ENCODE measurements at regions not wholly inside any gene's neighbourhood (a gene's known extent, or its start where the extent isn't known, plus 50 kb on each side); places are given as distances from the start of the nearest gene placed in this dataset.
"Not testable (repeated sequence)": the region's sequence is repeated elsewhere in the genome, so short reads cannot be mapped to it uniquely, and the experiment has no call there.

DNA sequence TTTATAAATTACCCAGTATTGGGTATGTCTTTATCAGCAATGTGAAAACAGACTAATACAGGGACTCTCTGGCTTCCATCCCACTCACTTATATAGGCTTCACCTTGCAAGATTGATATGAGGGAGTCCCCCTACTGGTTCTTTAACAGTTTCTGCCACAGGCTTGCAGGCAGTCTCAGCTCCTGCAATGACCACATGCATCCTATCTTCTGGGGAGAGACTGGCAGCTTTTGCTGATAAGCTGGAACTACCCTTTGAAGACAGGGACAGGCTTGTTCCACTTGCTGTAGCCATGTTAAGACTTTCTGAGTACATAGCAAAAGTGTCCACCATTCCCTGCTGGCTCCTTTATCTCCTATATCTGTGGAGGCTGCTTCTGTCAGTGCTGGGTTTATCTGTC is 531.7 kb upstream of the FLRT2 start:
- Histone ChIP-seq H3K27me3 (ENCODE audit: control insufficient read depth in 1 of 2, insufficient read depth in 2 of 2, low read length in 2 of 2) (no peaks in the 10 kb centered on the region), H3K27ac (ENCODE audit: low read length) (no peak overlapping the region), H3K4me1 (ENCODE audit: control insufficient read depth, insufficient read depth, low read length) (no peaks in the 10 kb centered on the region), H3K4me3 (ENCODE audit: low read length in 2 of 2) (no peak overlapping the region), H3K9me3 (ENCODE audit: control insufficient read depth in 2 of 2, low read length in 2 of 2) (no peaks in the 10 kb centered on the region), H3K9ac (ENCODE audit: low read length in 2 of 2) (no peak overlapping the region), H3K36me3 (ENCODE audit: control insufficient read depth in 2 of 2, insufficient read depth in 2 of 2, low read length in 2 of 2) (no peaks in the 10 kb centered on the region)

DNA sequence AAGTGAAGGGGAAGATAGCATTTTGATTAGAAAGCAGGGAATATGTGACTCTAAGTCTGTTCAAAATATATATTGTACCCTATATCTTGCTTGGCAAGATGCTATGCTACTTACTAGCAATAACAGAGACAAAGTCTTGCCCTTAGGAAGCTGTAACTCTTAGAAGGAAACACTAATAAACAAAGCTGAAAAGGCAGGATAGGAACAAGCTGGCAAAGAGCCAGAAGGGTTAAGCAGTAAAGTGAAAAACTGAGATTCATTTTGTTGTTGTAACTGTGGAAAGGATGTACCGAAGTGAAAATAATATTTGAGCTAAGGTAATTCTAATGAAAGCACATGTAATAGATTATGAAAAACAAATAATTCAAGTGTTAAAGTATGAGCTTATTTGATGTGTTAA is 527.1 kb upstream of the FLRT2 start:
- Histone ChIP-seq H3K27me3 (ENCODE audit: control insufficient read depth in 1 of 2, insufficient read depth in 2 of 2, low read length in 2 of 2) (no peaks in the 10 kb centered on the region), H3K27ac (ENCODE audit: low read length) (no peak overlapping the region), H3K4me3 (ENCODE audit: low read length in 2 of 2) (no peak overlapping the region), H3K9ac (ENCODE audit: low read length in 2 of 2) (no peak overlapping the region), H3K4me1 (ENCODE audit: control insufficient read depth, insufficient read depth, low read length) (no peaks in the 10 kb centered on the region), H3K9me3 (ENCODE audit: control insufficient read depth in 2 of 2, low read length in 2 of 2) (no peaks in the 10 kb centered on the region), H3K36me3 (ENCODE audit: control insufficient read depth in 2 of 2, insufficient read depth in 2 of 2, low read length in 2 of 2) (no peaks in the 10 kb centered on the region)

DNA sequence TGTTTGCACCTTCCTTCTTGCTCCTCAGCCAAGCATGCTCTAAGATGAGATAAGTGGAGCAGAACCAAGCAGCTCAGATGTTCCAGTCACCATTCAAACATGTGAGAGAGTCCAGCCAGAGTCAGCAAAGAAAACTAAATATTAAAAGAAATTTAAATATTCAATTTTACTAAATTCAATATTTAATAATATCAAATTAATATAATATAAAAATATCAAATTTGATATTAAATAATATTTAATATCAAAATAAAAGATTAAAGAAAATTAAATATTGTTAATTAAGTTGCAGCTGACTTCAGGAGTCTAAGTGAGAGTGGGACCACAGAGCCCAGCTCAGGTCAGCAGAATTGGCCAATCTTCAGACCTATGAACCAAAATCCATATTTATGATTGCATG is 526.1 kb upstream of the FLRT2 start:
- Histone ChIP-seq H3K36me3 (ENCODE audit: control insufficient read depth in 2 of 2, insufficient read depth in 2 of 2, low read length in 2 of 2) (no peaks in the 10 kb centered on the region), H3K9me3 (ENCODE audit: control insufficient read depth in 2 of 2, low read length in 2 of 2) (no peaks in the 10 kb centered on the region), H3K4me3 (ENCODE audit: low read length in 2 of 2) (no peak overlapping the region), H3K9ac (ENCODE audit: low read length in 2 of 2) (no peak overlapping the region), H3K27me3 (ENCODE audit: control insufficient read depth in 1 of 2, insufficient read depth in 2 of 2, low read length in 2 of 2) (no peaks in the 10 kb centered on the region), H3K27ac (ENCODE audit: low read length) (no peak overlapping the region), H3K4me1 (ENCODE audit: control insufficient read depth, insufficient read depth, low read length) (no peaks in the 10 kb centered on the region)

DNA sequence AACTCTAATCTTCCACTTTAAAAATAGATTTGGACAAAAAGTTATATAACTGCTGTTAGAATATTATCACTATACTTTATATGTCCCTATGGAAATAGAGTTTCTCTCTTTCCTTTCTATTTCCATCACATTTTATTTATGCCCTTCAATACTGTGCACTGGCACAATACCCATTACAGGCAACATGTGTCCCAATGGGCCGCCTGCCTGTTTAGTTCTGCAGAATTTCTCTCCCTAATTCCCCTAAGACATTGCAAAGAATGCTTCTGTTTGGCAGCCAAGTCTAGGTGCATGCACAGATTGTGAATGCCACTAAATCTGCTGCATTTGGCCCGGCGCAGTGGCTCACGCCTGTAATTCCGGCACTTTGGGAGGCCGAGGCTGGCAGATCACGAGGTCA is 520.4 kb upstream of the FLRT2 start:
- Histone ChIP-seq H3K9ac (ENCODE audit: low read length in 2 of 2) (no peak overlapping the region), H3K27me3 (ENCODE audit: control insufficient read depth in 1 of 2, insufficient read depth in 2 of 2, low read length in 2 of 2) (no peaks in the 10 kb centered on the region), H3K27ac (ENCODE audit: low read length) (no peak overlapping the region), H3K4me3 (ENCODE audit: low read length in 2 of 2) (no peak overlapping the region), H3K9me3 (ENCODE audit: control insufficient read depth in 2 of 2, low read length in 2 of 2) (no peaks in the 10 kb centered on the region), H3K4me1 (ENCODE audit: control insufficient read depth, insufficient read depth, low read length) (no peaks in the 10 kb centered on the region), H3K36me3 (ENCODE audit: control insufficient read depth in 2 of 2, insufficient read depth in 2 of 2, low read length in 2 of 2) (no peaks in the 10 kb centered on the region)

DNA sequence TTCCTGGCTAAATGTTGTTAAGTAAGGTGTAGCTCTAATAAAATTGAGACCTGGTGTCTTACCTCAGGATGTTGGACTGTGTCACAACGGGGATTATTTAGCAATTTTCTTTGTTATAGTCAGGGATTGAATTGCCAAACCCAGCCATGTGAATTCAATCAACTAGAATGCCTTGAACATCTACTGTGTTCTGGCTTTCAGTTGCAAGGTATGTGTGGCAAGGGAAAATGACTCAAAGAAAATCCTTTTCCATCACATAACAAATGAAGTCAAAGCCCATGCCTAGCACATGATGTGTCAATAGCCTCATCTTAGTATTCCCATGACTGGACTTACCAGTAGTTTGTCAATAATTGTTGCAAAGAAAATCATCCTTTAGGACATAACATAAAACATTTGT is 519.8 kb upstream of the FLRT2 start:
- Histone ChIP-seq H3K27ac (ENCODE audit: low read length) (no peak overlapping the region), H3K27me3 (ENCODE audit: control insufficient read depth in 1 of 2, insufficient read depth in 2 of 2, low read length in 2 of 2) (no peaks in the 10 kb centered on the region), H3K9ac (ENCODE audit: low read length in 2 of 2) (no peak overlapping the region), H3K36me3 (ENCODE audit: control insufficient read depth in 2 of 2, insufficient read depth in 2 of 2, low read length in 2 of 2) (no peaks in the 10 kb centered on the region), H3K4me1 (ENCODE audit: control insufficient read depth, insufficient read depth, low read length) (no peaks in the 10 kb centered on the region), H3K9me3 (ENCODE audit: control insufficient read depth in 2 of 2, low read length in 2 of 2) (no peaks in the 10 kb centered on the region), H3K4me3 (ENCODE audit: low read length in 2 of 2) (no peak overlapping the region)

DNA sequence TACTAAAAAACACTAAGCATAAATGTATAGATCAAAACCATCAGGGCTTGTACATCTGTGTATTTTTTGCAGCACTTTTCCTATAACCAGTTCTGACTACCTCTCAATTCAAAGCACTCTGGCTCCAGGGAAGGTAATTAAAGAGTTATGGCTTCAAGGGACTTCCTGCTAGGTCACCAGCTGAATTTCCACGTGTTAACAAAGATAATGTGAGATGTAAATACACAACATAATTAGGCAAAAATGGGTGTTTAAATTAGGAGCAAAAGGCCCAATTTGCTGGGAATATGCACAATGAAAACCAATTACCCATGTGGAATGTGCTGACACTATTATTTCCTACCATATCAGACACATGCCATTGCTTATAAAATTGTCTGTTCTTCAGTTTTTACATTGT is 513.4 kb upstream of the FLRT2 start:
- no peaks in the 10 kb centered on the region for H3K9me3 ChIP-seq (ENCODE audit: control insufficient read depth in 2 of 2, low read length in 2 of 2)
- no peaks in the 10 kb centered on the region for H3K27me3 ChIP-seq (ENCODE audit: control insufficient read depth in 1 of 2, insufficient read depth in 2 of 2, low read length in 2 of 2)
- no peaks in the 10 kb centered on the region for H3K4me1 ChIP-seq (ENCODE audit: control insufficient read depth, insufficient read depth, low read length)
- H3K36me3 ChIP-seq (ENCODE audit: control insufficient read depth in 2 of 2, insufficient read depth in 2 of 2, low read length in 2 of 2): no peaks in the 10 kb centered on the region
- H3K9ac ChIP-seq (ENCODE audit: low read length in 2 of 2): no peak overlapping the region
- no peak overlapping the region for H3K27ac ChIP-seq (ENCODE audit: low read length)
- no peak overlapping the region for H3K4me3 ChIP-seq (ENCODE audit: low read length in 2 of 2)

DNA sequence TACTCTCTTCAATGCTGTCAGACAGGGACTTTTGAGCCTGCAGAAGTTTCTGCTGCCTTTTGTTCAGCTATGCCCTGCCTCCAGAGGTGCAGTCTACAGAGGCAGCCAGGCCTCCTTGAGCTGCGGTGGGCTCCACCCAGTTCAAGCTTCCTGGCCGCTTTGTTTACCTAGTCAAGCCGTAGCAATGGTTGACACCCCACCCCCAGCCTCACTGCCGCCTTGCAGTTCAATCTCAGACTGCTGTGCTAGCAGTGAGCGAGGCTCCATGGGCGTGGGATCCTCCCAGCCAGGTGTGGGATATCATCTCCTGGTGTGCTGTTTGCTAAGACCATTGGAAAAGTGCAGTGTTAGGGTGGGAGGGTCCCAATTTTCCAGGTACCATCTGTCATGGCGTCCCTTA is 506.1 kb upstream of the FLRT2 start:
- H3K4me3 ChIP-seq (ENCODE audit: low read length in 2 of 2); H3K27me3 ChIP-seq (ENCODE audit: control insufficient read depth in 1 of 2, insufficient read depth in 2 of 2, low read length in 2 of 2); H3K9ac ChIP-seq (ENCODE audit: low read length in 2 of 2); H3K36me3 ChIP-seq (ENCODE audit: control insufficient read depth in 2 of 2, insufficient read depth in 2 of 2, low read length in 2 of 2); H3K4me1 ChIP-seq (ENCODE audit: control insufficient read depth, insufficient read depth, low read length); H3K27ac ChIP-seq (ENCODE audit: low read length); H3K9me3 ChIP-seq (ENCODE audit: control insufficient read depth in 2 of 2, low read length in 2 of 2): not testable (repeated sequence)

DNA sequence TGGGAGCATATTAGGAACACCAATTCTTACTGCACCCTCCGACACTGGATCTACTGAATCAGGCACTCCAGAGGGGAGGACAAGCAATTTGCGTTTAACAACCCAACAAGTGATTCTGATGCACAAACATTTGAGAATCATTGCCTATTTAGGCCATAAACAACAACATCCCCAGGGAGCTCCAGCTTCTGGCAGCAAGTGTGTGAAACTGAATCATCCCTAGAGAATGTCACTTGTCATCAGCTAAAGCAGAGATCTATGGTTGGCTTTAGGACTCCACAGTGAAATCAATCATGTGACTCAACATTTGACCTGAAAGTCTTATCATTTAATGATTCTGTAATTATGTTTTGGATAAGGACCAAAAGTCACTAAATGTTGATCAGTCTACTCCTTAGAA is 505.0 kb upstream of the FLRT2 start:
- no peaks in the 10 kb centered on the region for H3K9me3 ChIP-seq (ENCODE audit: control insufficient read depth in 2 of 2, low read length in 2 of 2)
- no peaks in the 10 kb centered on the region for H3K27me3 ChIP-seq (ENCODE audit: control insufficient read depth in 1 of 2, insufficient read depth in 2 of 2, low read length in 2 of 2)
- no peak overlapping the region for H3K4me3 ChIP-seq (ENCODE audit: low read length in 2 of 2)
- H3K4me1 ChIP-seq (ENCODE audit: control insufficient read depth, insufficient read depth, low read length): no peaks in the 10 kb centered on the region
- no peak overlapping the region for H3K9ac ChIP-seq (ENCODE audit: low read length in 2 of 2)
- no peak overlapping the region for H3K27ac ChIP-seq (ENCODE audit: low read length)
- H3K36me3 ChIP-seq (ENCODE audit: control insufficient read depth in 2 of 2, insufficient read depth in 2 of 2, low read length in 2 of 2): no peaks in the 10 kb centered on the region

DNA sequence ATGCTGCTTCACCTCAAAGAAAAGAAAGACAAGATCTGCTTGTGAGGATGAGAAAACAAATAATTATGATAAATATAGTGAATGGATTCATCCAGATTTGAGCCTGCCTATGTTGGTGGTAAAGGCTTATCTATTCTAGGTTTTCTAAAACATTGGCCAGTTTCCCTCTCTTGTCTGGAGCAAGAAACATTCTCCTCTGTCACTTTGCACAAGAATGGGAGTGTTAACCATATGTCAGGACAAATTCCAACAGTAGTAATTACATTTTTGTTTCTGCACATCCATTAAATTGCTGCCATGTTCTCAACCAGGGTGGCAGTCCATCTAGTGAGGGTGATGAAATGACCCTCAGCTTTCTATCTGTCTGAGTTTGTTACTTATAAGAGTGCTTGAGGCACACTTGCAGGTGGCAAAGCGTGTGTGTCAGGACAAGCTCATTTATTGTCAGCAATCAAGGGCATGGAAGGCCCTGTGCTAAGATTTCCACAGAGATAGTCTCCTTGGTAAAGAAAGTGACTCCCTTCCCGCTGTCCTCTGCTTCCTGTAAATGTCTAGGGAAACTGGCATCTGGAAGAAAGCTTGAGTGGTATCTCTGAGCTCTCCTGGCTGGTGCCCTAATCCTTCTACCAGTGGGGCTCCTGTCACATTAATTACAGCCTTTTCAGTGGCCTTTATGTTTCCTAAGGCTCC is 502.1 kb upstream of the FLRT2 start:
- no peaks in the 10 kb centered on the region for H3K9me3 ChIP-seq (ENCODE audit: control insufficient read depth in 2 of 2, low read length in 2 of 2)
- H3K27ac ChIP-seq (ENCODE audit: low read length): no peak overlapping the region
- H3K9ac ChIP-seq (ENCODE audit: low read length in 2 of 2): no peak overlapping the region
- no peaks in the 10 kb centered on the region for H3K36me3 ChIP-seq (ENCODE audit: control insufficient read depth in 2 of 2, insufficient read depth in 2 of 2, low read length in 2 of 2)
- no peaks in the 10 kb centered on the region for H3K4me1 ChIP-seq (ENCODE audit: control insufficient read depth, insufficient read depth, low read length)
- H3K27me3 ChIP-seq (ENCODE audit: control insufficient read depth in 1 of 2, insufficient read depth in 2 of 2, low read length in 2 of 2): no peaks in the 10 kb centered on the region
- no peak overlapping the region for H3K4me3 ChIP-seq (ENCODE audit: low read length in 2 of 2)

DNA sequence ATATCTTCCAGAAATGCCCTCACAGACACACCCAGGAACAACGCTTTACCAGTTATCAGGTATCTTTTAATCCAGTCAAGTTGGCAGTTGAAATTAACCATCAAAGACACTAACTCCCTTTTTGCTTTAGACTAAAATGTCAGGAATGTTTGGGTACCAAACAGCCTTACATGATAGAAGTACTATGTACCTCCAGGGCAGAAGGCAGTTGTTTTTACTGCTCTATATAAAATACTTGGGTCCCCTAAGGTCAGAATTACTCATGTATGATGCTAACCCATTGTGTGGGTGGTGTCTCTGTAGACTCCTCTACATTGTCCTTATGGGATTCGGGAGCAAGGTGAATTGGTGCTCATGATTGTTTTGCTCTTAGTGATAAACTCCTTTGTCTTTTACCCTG is 492.5 kb upstream of the FLRT2 start:
- no peaks in the 10 kb centered on the region for H3K27me3 ChIP-seq (ENCODE audit: control insufficient read depth in 1 of 2, insufficient read depth in 2 of 2, low read length in 2 of 2)
- no peaks in the 10 kb centered on the region for H3K36me3 ChIP-seq (ENCODE audit: control insufficient read depth in 2 of 2, insufficient read depth in 2 of 2, low read length in 2 of 2)

DNA sequence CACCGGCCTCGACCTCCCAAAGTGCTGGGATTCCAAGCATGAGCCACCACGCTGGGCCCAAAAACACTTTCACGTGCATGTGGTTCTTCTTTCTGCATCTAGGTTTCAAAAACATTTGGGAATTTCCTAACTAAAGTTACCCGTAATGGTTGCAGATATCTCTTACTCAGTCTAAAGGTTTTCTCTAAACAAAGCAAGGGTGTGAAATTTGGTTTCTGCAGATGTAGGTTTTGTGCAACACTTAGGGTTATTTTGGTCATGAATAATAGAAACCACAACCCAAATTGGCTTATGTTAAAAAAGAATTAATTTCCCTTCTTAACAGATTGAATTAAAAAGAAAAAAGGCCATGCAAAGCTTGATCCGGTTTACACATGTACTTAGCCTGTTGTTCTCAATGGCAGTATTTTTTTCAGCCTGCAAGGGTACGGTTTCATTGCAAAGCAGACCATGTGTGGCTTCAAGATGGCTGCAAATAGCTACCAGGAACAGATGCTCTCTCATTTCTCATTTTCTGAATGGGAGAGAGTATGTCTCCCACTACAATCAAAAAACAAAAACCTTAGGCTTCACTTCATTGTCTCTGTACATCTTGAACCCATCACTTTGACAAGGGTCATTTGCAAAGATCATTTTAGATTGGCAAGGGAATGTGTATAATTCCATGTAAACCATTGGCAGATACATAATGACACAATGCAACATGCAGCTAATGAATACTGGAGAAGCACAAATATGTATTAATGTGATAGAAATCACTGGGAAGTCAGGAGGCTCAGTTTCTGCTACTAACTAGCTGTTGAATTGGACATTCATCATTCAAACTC is 491.2 kb upstream of the FLRT2 start:
- no peaks in the 10 kb centered on the region for H3K9me3 ChIP-seq (ENCODE audit: control insufficient read depth in 2 of 2, low read length in 2 of 2)
- H3K9ac ChIP-seq (ENCODE audit: low read length in 2 of 2): no peak overlapping the region
- no peaks in the 10 kb centered on the region for H3K27me3 ChIP-seq (ENCODE audit: control insufficient read depth in 1 of 2, insufficient read depth in 2 of 2, low read length in 2 of 2)
- no peaks in the 10 kb centered on the region for H3K36me3 ChIP-seq (ENCODE audit: control insufficient read depth in 2 of 2, insufficient read depth in 2 of 2, low read length in 2 of 2)
- H3K27ac ChIP-seq (ENCODE audit: low read length): no peak overlapping the region
- no peaks in the 10 kb centered on the region for H3K4me1 ChIP-seq (ENCODE audit: control insufficient read depth, insufficient read depth, low read length)
- H3K4me3 ChIP-seq (ENCODE audit: low read length in 2 of 2): no peak overlapping the region

More for the DNA sequence above, 492.5 kb upstream of the FLRT2 start:
- H3K4me3 ChIP-seq (ENCODE audit: low read length in 2 of 2): no peak overlapping the region
- no peak overlapping the region for H3K9ac ChIP-seq (ENCODE audit: low read length in 2 of 2)
- no peaks in the 10 kb centered on the region for H3K9me3 ChIP-seq (ENCODE audit: control insufficient read depth in 2 of 2, low read length in 2 of 2)
- H3K27ac ChIP-seq (ENCODE audit: low read length): no peak overlapping the region
- H3K4me1 ChIP-seq (ENCODE audit: control insufficient read depth, insufficient read depth, low read length): no peaks in the 10 kb centered on the region
